ENCODE measurements at regions not wholly inside any gene's neighbourhood (a gene's known extent, or its start where the extent isn't known, plus 50 kb on each side); places are given as distances from the start of the nearest gene placed in this dataset.

- Histone ChIP-seq H3K36me3 (ENCODE audit: insufficient read depth, low read length) (no peaks in the 10 kb centered on the region), H3F3A (ENCODE audit: insufficient read depth, low read length, poor library complexity, severe bottlenecking) (no peaks in the 10 kb centered on the region), H3K4me3 (ENCODE audit: low read length) (no peak overlapping the region), H4K20me1 (ENCODE audit: insufficient read depth) (no peaks in the 10 kb centered on the region), H3K79me2 (replicated peaks; ENCODE audit: insufficient read depth, low read length) (no peaks in the 10 kb centered on the region), H3K4me2 (ENCODE audit: low read length) (no peak overlapping the region), H3K27me3 (ENCODE audit: insufficient read depth, low read depth, low read length) (no peaks in the 10 kb centered on the region), H3K9me3 (ENCODE audit: low read length) (no peaks in the 10 kb centered on the region), H3K9me2 (ENCODE audit: insufficient read depth, low read length) (no peaks in the 10 kb centered on the region), H3K27ac (ENCODE audit: low read length) (no peak overlapping the region), H2AFZ (ENCODE audit: low read depth, low read length) (no peak overlapping the region), H3K9ac (ENCODE audit: low read length) (no peak overlapping the region)
- TF ChIP-seq CTCF (IDR thresholded peaks at IDR 0.05; ENCODE audit: poor library complexity, severe bottlenecking), result no peak
- TF ChIP-seq TAF1 (IDR thresholded peaks at IDR 0.05; ENCODE audit: low read depth), result no peak
These were observed 212.6 kb downstream of the SPATA31D1 start for GRCh38 chr9:82201196-82201595.

GRCh38 chr9:82202808-82203207 is 214.2 kb downstream of the SPATA31D1 start:
- no peak overlapping the region for H3K27ac ChIP-seq (ENCODE audit: low read length)
- H3K36me3 ChIP-seq (ENCODE audit: insufficient read depth, low read length), result no peaks in the 10 kb centered on the region
- H3K27me3 ChIP-seq (ENCODE audit: insufficient read depth, low read depth, low read length), result no peaks in the 10 kb centered on the region
- H3K9me3 ChIP-seq (ENCODE audit: low read length), result no peaks in the 10 kb centered on the region
- TF ChIP-seq EZH2 (IDR thresholded peaks at IDR 0.05; ENCODE audit: borderline replicate concordance, insufficient read depth, low read length, poor library complexity, severe bottlenecking) (no peak), POLR2AphosphoS5 (IDR thresholded peaks at IDR 0.05) (no peak), TAF1 (IDR thresholded peaks at IDR 0.05; ENCODE audit: low read depth) (no peak), RAD21 (conservative IDR thresholded peaks at IDR 0.05) (no peak), EP300 (conservative IDR thresholded peaks at IDR 0.05; ENCODE audit: poor library complexity, severe bottlenecking) (no peak), MXI1 (conservative IDR thresholded peaks at IDR 0.05; ENCODE audit: poor library complexity, severe bottlenecking) (no peak), SMC3 (conservative IDR thresholded peaks at IDR 0.05; ENCODE audit: poor library complexity) (no peak), CTCF (IDR thresholded peaks at IDR 0.05; ENCODE audit: poor library complexity, severe bottlenecking) (no peak), REST (IDR thresholded peaks at IDR 0.05; ENCODE audit: borderline replicate concordance) (no peak)
- H3K9me2 ChIP-seq (ENCODE audit: insufficient read depth, low read length), result no peaks in the 10 kb centered on the region
- H3F3A ChIP-seq (ENCODE audit: insufficient read depth, low read length, poor library complexity, severe bottlenecking), result no peaks in the 10 kb centered on the region
- H3K4me3 ChIP-seq (ENCODE audit: low read length), result no peak overlapping the region
- no peak overlapping the region for H3K9ac ChIP-seq (ENCODE audit: low read length)
- H3K79me2 ChIP-seq (replicated peaks; ENCODE audit: insufficient read depth, low read length), result no peaks in the 10 kb centered on the region
- no peak overlapping the region for H2AFZ ChIP-seq (ENCODE audit: low read depth, low read length)
- no peaks in the 10 kb centered on the region for H4K20me1 ChIP-seq (ENCODE audit: insufficient read depth)
- H3K4me2 ChIP-seq (ENCODE audit: low read length), result no peak overlapping the region
